GM13977 (cell line): ENCODE measurements at regions not wholly inside any gene's neighbourhood (a gene's known extent, or its start where the extent isn't known, plus 50 kb on each side); places are given as distances from the start of the nearest gene placed in this dataset.

ENCODE experiments used
- DNase-seq: peaks from one replicate; pipeline ENCODE4 v3.0.0; 2012; ENCODE audit warnings: low spot score
- in situ Hi-C: fragments of 300-500 bp; cut with MboI; formaldehyde crosslinking; loops from one replicate; pipeline ENCODE4 v1.12.0; 2022; ENCODE audit warnings: low sequenced_read_pairs, low pct_unique_long_range_greater_than_20kb, mixed read lengths, inconsistent platforms; ENCODE audit not compliant: unreplicated experiment
- TF ChIP-seq, protein P1 (sequence below): IDR thresholded peaks from 2 replicates; pipeline ENCODE4 v1.5.1; 2012; ENCODE audit warnings: mild to moderate bottlenecking, control low read depth; ENCODE audit not compliant: insufficient read depth; ENCODE audit errors: extremely low read depth, missing control alignments

DNA sequence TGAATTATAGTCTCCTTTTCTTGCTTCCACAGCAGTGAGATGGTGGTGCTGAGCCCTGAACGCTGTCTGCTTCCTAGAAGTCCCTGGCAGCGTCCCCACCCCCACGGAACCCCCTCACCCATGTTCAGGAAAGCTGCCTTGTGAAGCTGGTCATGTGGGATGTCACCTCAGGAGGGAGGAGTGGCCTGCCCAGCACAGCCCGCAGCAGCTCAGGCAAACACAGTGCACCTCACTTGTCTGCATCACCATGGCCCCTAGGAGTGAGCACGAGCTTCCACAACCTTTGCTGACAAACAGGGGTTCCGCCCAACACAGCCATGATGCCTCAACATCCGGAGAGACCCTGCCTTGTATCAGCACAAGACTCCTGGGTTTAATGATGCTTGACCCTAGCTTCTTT, 508.9 kb downstream of the RPS24 start:
- TF ChIP-seq, protein P1, sequence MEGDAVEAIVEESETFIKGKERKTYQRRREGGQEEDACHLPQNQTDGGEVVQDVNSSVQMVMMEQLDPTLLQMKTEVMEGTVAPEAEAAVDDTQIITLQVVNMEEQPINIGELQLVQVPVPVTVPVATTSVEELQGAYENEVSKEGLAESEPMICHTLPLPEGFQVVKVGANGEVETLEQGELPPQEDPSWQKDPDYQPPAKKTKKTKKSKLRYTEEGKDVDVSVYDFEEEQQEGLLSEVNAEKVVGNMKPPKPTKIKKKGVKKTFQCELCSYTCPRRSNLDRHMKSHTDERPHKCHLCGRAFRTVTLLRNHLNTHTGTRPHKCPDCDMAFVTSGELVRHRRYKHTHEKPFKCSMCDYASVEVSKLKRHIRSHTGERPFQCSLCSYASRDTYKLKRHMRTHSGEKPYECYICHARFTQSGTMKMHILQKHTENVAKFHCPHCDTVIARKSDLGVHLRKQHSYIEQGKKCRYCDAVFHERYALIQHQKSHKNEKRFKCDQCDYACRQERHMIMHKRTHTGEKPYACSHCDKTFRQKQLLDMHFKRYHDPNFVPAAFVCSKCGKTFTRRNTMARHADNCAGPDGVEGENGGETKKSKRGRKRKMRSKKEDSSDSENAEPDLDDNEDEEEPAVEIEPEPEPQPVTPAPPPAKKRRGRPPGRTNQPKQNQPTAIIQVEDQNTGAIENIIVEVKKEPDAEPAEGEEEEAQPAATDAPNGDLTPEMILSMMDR: no peak
- DNase-seq: no peak
- in situ Hi-C loops: no loop called here

DNA sequence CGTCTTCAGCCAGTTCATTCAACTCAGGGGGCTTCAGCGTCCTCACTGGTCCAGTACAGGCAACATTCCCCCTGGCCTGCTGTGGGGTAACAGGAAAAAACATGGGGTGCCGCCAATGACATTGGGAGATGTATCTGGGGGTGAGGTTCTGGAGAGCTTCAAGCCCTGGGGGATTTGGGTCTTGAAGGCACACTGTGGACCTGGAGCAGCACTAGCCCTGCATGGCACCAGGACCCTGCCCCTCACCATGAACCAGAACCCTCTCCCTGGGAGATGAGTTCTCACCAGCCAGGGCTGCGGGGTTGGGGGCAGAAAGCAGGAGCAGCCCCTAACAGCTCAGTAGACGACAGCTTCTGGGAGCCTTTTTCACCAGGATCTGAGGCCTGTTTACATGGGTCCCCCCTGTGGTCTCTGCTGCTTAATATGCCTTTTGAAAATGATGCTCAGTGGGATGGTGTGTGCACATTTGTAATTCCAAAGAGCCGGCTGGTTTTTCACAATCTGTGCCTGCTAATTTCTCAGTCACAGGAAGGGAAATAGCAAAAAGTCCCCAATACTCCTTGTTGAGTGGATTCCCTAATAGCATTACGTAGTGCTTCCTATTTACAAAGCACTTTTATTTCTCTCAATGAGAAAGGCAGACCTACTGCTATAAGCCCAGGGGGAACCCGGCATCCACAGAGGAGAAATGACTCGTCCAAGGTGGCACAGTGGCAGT, 509.5 kb downstream of the RPS24 start:
- no peak for DNase-seq
- TF ChIP-seq, protein P1: no peak
- in situ Hi-C loops: no loop called here

DNA sequence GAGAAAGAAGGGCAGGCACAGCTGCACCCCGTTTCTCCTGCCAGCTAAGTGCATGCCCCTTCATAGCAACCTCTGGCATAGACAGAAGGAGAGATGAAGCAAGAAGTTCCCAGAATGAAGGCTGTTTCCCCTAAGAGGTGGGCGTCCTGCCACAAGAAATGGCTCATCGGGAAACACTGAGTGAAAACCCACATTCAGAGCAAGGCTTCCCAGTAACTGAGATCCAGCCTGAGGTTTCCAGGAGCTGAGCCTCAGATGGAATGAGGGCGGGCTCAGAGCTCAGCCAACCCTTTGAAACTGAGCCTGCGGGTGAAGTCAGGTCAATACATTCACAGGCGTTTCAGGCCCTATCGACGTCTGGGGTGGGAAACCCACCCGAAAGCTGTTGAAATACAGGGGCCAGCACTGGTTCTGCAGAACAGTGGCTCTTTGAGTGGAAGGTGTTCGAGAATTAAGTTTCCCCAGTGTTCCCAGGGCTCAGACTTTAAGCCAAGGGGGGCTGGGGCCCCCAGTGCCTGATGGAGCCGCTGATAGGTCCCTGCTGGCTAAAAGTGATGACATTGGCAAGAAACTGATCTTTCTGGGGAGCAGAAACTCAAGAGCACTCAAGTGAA, 510.2 kb downstream of the RPS24 start:
- TF ChIP-seq, protein P1: no peak
- DNase-seq: no peak
- in situ Hi-C loops: no loop called here

DNA sequence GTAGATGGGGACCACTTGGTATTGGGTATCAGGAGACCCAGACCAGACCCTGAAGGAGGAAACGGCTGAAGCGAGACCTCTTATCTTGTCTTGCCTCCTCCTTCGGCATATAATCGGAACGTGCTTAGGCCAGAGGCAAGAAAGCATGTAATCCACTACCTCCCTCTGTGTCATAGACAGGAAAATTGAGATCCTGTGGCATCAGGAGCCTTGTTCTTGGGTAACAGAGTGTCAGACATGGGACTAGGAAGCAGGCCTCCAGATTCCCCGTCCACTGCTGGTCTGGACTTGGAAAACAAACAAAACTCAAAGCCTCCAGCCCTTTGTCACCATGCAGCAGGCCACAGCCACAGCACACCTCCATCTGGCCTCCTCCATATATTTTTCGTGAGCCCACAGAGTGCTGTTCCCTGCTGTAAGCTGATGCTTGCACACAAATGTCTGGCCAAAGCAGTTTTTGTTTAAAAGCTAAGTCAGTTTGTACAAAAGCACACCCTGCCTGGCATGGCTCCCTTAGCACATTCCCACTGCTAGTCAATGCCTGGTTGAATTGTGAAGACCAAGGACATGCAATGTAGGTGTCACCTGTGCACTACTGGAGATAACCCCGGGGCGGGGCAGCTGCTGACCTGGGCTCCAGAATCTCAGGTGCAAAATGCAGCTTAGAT, 510.9 kb downstream of the RPS24 start:
- TF ChIP-seq, protein P1: no peak
- no peak for DNase-seq
- in situ Hi-C loops: no loop called here

DNA sequence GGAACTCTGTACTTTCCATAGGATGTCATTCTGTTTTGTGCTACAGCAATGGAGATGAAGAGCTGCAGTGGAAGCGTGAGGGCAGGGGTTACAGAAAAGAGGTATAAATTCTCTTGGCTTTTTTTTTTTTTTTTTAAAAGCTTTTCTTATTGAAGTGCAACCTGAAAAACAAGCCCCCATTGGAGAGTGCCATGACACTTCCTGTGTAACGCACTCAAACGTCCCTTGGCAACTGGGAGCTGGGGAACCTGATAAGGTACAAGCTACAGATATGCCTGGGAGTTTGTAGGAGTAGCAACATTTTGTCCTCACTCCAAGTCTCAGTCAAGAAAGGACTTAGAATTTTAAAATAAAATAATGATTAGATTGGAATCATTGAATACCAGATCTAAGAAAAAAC, 512.1 kb downstream of the RPS24 start:
- TF ChIP-seq, protein P1: no peak
- no peak for DNase-seq
- in situ Hi-C loops: no loop called here

DNA sequence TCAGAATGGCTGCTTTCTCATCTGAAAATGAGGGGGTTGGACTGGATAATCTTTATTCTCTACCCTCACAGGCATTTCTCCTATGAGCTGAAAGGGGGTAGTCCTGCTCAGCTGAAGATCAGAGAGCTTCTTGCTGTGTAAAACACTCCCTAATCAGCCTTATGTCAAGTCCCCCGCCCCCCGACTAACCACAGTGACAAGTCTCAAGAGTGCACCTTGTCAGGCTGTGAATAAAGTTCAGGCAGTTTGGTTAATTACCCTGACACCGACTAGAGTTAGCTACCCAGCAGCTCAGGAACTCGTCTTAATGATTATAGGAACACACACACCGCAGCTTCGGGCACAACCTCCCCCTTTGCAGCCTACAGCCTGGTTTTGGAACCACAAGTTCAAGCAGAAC, 513.7 kb downstream of the RPS24 start:
- DNase-seq: no peak
- TF ChIP-seq, protein P1: no peak
- in situ Hi-C loops: no loop called here
